ENCODE measurements at regions not wholly inside any gene's neighbourhood (a gene's known extent, or its start where the extent isn't known, plus 50 kb on each side); places are given as distances from the start of the nearest gene placed in this dataset.

- Histone ChIP-seq H3K36me3 (ENCODE audit: control insufficient read depth in 2 of 4, insufficient read depth in 4 of 4, low read length in 3 of 4) (no peaks in the 10 kb centered on the region), H2BK15ac (ENCODE audit: low read length) (no peak overlapping the region), H3K23ac (ENCODE audit: insufficient read length) (no peak overlapping the region), H3K79me1 (ENCODE audit: low read depth, low read length) (no peaks in the 10 kb centered on the region), H3K23me2 (ENCODE audit: low read depth, low read length) (no peaks in the 10 kb centered on the region), H4K8ac (ENCODE audit: extremely low read depth, insufficient read depth, low read length) (no peak overlapping the region), H2AFZ (ENCODE audit: low read length) (no peak overlapping the region), H3K4me3 (ENCODE audit: extremely low read depth in 1 of 4, insufficient read depth in 2 of 4, low read depth in 3 of 4, low read length in 4 of 4) (no peak overlapping the region), H3K9ac (replicated peaks in 1 of 4; ENCODE audit: extremely low read depth in 1 of 4, low read depth in 3 of 4, low read length in 3 of 4) (no peak overlapping the region), H3K9me3 (ENCODE audit: insufficient read depth in 2 of 2, low read depth in 1 of 2, low read length in 1 of 2) (peaks cover 5 to 7% of the 10 kb centered on the region in 2 experiments; a peak in 2 of 4 replicates), H4K91ac (replicated peaks; ENCODE audit: insufficient read length, low read length) (no peak overlapping the region), H3K14ac (ENCODE audit: insufficient read length) (no peak overlapping the region), H4K20me1 (replicated peaks in 1 of 2; ENCODE audit: control insufficient read depth in 1 of 2, insufficient read depth in 2 of 2, low read length in 2 of 2) (no peaks in the 10 kb centered on the region), H3K4ac (replicated peaks; ENCODE audit: insufficient read length, low read depth, low read length) (no peak overlapping the region), H2BK12ac (ENCODE audit: low read depth, low read length) (no peak overlapping the region), H3K18ac (ENCODE audit: extremely low read depth, low read length) (no peak overlapping the region), H3K4me1 (replicated peaks in 1 of 4; ENCODE audit: control insufficient read depth in 3 of 4, insufficient read depth in 4 of 4, low read length in 3 of 4) (no peaks in the 10 kb centered on the region), H4K5ac (ENCODE audit: insufficient read length, low read depth, low read length) (no peak overlapping the region), H2BK20ac (ENCODE audit: low read length) (no peak overlapping the region), H3K56ac (replicated peaks; ENCODE audit: insufficient read length, low read depth, low read length) (no peak overlapping the region), H2BK5ac (ENCODE audit: low read depth, low read length) (no peak overlapping the region), H3K27ac (ENCODE audit: low read depth, low read length) (no peak overlapping the region), H2AK5ac (ENCODE audit: low read depth, low read length) (no peak overlapping the region), H3K4me2 (ENCODE audit: insufficient read depth in 1 of 2, low read depth in 2 of 2, low read length in 2 of 2) (no peak overlapping the region), H3K27me3 (replicated peaks in 1 of 4; ENCODE audit: control insufficient read depth in 3 of 4, extremely low read depth in 1 of 4, insufficient read depth in 3 of 4, low read length in 3 of 4) (no peaks in the 10 kb centered on the region), H2BK120ac (replicated peaks; ENCODE audit: low read depth, low read length) (no peak overlapping the region), H3K79me2 (ENCODE audit: control insufficient read depth in 1 of 2, insufficient read depth in 2 of 2, low read length in 2 of 2) (no peaks in the 10 kb centered on the region)
- CTCF ChIA-PET (ENCODE audit: partially characterized antibody), result interaction anchor here (1.0 kb wide), 1 partner anchor 114 kb away, joined by 3 read pairs; no protein-coding TSS in a partner anchor
- POLR2A ChIA-PET (ENCODE audit: partially characterized antibody), result no interaction called here
- DNase-seq (ENCODE audit: low read depth in 1 of 2, low spot score in 2 of 2) (no peak), FAIRE-seq (no peak)
- TF ChIP-seq CHD2 (IDR thresholded peaks at IDR 0.05; ENCODE audit: low read length) (no peak), RFX5 (IDR thresholded peaks at IDR 0.05; ENCODE audit: borderline replicate concordance, low read depth, low read length) (no peak), ATF2 (IDR thresholded peaks at IDR 0.05; ENCODE audit: low read length) (no peak), BCL11A (IDR thresholded peaks at IDR 0.05; ENCODE audit: low read depth in 2 of 2, low read length in 2 of 2) (no peak), GABPA (IDR thresholded peaks at IDR 0.05; ENCODE audit: borderline replicate concordance, insufficient read depth, low read length) (no peak), SIRT6 (IDR thresholded peaks at IDR 0.05; ENCODE audit: low read length) (no peak), SP4 (IDR thresholded peaks at IDR 0.05; ENCODE audit: low read length) (no peak), RAD21 (IDR thresholded peaks at IDR 0.05 in 1 of 2, conservative IDR thresholded peaks at IDR 0.05 in 1 of 2; ENCODE audit: low read depth in 2 of 2, low read length in 2 of 2) (no peak), EZH2 (IDR thresholded peaks at IDR 0.05; ENCODE audit: low read depth, low read length, severe bottlenecking) (no peak), ZNF274 (IDR thresholded peaks at IDR 0.05; ENCODE audit: borderline replicate concordance, extremely low read depth, low read length) (no peak), FOSL1 (IDR thresholded peaks at IDR 0.05; ENCODE audit: insufficient read depth, low read depth, low read length) (no peak), JUN (IDR thresholded peaks at IDR 0.05; ENCODE audit: low read depth, low read length) (no peak), KDM4A (IDR thresholded peaks at IDR 0.05; ENCODE audit: low read depth, low read length, severe bottlenecking) (no peak), SIN3A (conservative IDR thresholded peaks at IDR 0.05 in 1 of 2, IDR thresholded peaks at IDR 0.05 in 1 of 2; ENCODE audit: low read depth in 1 of 2, low read length in 2 of 2) (no peak)
Measured at GRCh38 chr5:74098456-74098855, 472.5 kb downstream of the ARHGEF28 start.
